Astrocyte (in vitro differentiated cells and primary cell): ENCODE measurements at regions not wholly inside any gene's neighbourhood (a gene's known extent, or its start where the extent isn't known, plus 50 kb on each side); places are given as distances from the start of the nearest gene placed in this dataset.

Source experiments
- DNase-seq: peaks from one replicate; pipeline ENCODE4 v3.0.0-alpha.2; 2010; ENCODE audit warnings: low read depth
- FAIRE-seq: peaks from 2 replicates; lab custom pipeline; 2011; peaks lifted over from hg19 to GRCh38; lab: Jason Lieb, UNC
- H2AFZ ChIP-seq: 2 replicates; pipeline ENCODE4 v1.6.0; 2012; ENCODE audit warnings: low read depth, low read length, inconsistent platforms
- H3K27ac ChIP-seq: 2 replicates; pipeline ENCODE4 v1.5.1; 2011; ENCODE audit warnings: low read depth, low read length, inconsistent platforms
- H3K27me3 ChIP-seq: 2 replicates; pipeline ENCODE4 v1.6.0; 2011; ENCODE audit warnings: low read length, inconsistent platforms; ENCODE audit not compliant: insufficient read depth
- H3K36me3 ChIP-seq: 2 replicates; pipeline ENCODE4 v1.5.1; 2011; ENCODE audit warnings: low read length, inconsistent platforms; ENCODE audit not compliant: insufficient read depth
- H3K4me1 ChIP-seq: 2 replicates; pipeline ENCODE4 v1.5.1; 2011; ENCODE audit warnings: low read length, inconsistent platforms; ENCODE audit not compliant: insufficient read depth
- H3K4me2 ChIP-seq: 2 replicates; pipeline ENCODE4 v1.6.0; 2012; ENCODE audit warnings: low read length, inconsistent platforms
- H3K4me3 ChIP-seq: 2 replicates; pipeline ENCODE4 v1.5.1; 2011; ENCODE audit warnings: low read depth, mild to moderate bottlenecking, low read length, inconsistent platforms; ENCODE audit not compliant: insufficient read depth
- H3K79me2 ChIP-seq: 2 replicates; pipeline ENCODE4 v1.6.0; 2012; ENCODE audit warnings: mild to moderate bottlenecking, low read length, inconsistent platforms; ENCODE audit not compliant: insufficient read depth
- H3K9ac ChIP-seq: 2 replicates; pipeline ENCODE4 v1.6.0; 2012; ENCODE audit warnings: mild to moderate bottlenecking, low read length, inconsistent platforms
- H3K9me3 ChIP-seq: 2 replicates; pipeline ENCODE4 v1.5.1; 2012; ENCODE audit warnings: low read depth, mild to moderate bottlenecking, low read length, inconsistent platforms; ENCODE audit not compliant: insufficient read depth
- H4K20me1 ChIP-seq: 2 replicates; pipeline ENCODE4 v1.6.0; 2012; ENCODE audit warnings: low read length, inconsistent platforms; ENCODE audit not compliant: insufficient read depth
- H3K27ac Mint-ChIP-seq: one replicate; pipeline ENCODE4 v1.8.0; 2021; ENCODE audit warnings: mild to moderate bottlenecking, mixed read lengths; ENCODE audit not compliant: unreplicated experiment
- H3K27me3 Mint-ChIP-seq: one replicate; pipeline ENCODE4 v1.8.0; 2021; ENCODE audit warnings: low read depth, mixed read lengths; ENCODE audit not compliant: unreplicated experiment
- H3K36me3 Mint-ChIP-seq: one replicate; pipeline ENCODE4 v1.8.0; 2021; ENCODE audit warnings: low read depth, mixed read lengths; ENCODE audit not compliant: unreplicated experiment
- H3K4me1 Mint-ChIP-seq: one replicate; pipeline ENCODE4 v1.8.0; 2021; ENCODE audit warnings: low read depth, mixed read lengths; ENCODE audit not compliant: unreplicated experiment
- H3K4me3 Mint-ChIP-seq: one replicate; pipeline ENCODE4 v1.8.0; 2021; ENCODE audit warnings: mild to moderate bottlenecking, moderate library complexity, mixed read lengths; ENCODE audit not compliant: unreplicated experiment
- H3K9me3 Mint-ChIP-seq: one replicate; pipeline ENCODE4 v1.8.0; 2021; ENCODE audit warnings: mild to moderate bottlenecking, mixed read lengths; ENCODE audit not compliant: unreplicated experiment
- CTCF ChIP-seq: IDR thresholded peaks from 2 replicates; pipeline ENCODE4 v1.5.1; 2011; ENCODE audit warnings: low read depth, mild to moderate bottlenecking, inconsistent platforms, low read length, moderate library complexity; ENCODE audit not compliant: insufficient read depth
- EZH2 ChIP-seq: IDR thresholded peaks from 2 replicates; pipeline ENCODE4 v1.6.1; 2012; ENCODE audit warnings: mild to moderate bottlenecking, low read length, inconsistent platforms; ENCODE audit not compliant: insufficient read depth

DNA sequence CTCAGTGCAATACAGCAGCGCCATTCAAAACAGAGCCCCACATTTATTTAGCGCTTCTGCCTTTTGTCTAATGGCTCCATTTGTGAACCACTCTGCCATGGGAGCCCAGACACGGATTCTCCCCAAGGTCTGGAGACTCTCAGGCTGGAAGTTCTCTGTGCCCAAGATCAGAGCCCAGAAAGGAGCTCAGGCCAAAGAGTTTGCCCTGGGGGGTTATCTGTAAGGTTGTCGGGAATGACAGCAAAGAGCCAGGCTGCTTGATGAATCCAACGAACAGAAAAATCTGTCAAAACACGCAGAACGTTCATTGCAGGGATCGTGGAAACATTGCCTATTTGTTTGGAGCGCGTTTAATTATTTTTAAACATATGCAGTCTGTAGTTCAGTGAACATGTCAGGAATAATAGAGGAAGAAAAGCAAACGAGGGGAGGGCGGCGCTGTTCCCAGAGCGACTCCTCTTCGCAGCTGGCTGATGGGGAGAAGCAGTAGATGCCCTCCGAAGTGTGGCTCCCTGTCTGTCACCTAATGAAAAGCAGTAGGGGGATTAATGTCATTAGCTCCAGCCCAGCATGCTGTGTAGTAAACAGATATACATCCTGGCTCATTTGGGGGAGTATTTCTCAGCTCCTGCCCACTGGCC is 464.9 kb upstream of the MPDZ start:
- Histone ChIP-seq H3K9ac (no peak overlapping the region), H3K36me3 (no peaks in the 10 kb centered on the region), H3K27me3 (no peaks in the 10 kb centered on the region), H3K9me3 (no peaks in the 10 kb centered on the region), H3K79me2 (no peaks in the 10 kb centered on the region), H3K4me1 (no peaks in the 10 kb centered on the region), H2AFZ (peak overlapping the region; percentile 10), H3K27ac (no peak overlapping the region), H4K20me1 (no peaks in the 10 kb centered on the region), H3K4me2 (no peak overlapping the region), H3K4me3 (no peak overlapping the region)
- no peak for DNase-seq
- no peak overlapping the region for H3K4me3 Mint-ChIP-seq
- no peaks in the 10 kb centered on the region for H3K36me3 Mint-ChIP-seq
- H3K4me1 Mint-ChIP-seq = no peaks in the 10 kb centered on the region
- H3K27ac Mint-ChIP-seq = no peak overlapping the region
- H3K27me3 Mint-ChIP-seq = no peaks in the 10 kb centered on the region
- TF ChIP-seq CTCF = no peak
- TF ChIP-seq EZH2 = no peak
- no peak for FAIRE-seq
- H3K9me3 Mint-ChIP-seq = no peaks in the 10 kb centered on the region

DNA sequence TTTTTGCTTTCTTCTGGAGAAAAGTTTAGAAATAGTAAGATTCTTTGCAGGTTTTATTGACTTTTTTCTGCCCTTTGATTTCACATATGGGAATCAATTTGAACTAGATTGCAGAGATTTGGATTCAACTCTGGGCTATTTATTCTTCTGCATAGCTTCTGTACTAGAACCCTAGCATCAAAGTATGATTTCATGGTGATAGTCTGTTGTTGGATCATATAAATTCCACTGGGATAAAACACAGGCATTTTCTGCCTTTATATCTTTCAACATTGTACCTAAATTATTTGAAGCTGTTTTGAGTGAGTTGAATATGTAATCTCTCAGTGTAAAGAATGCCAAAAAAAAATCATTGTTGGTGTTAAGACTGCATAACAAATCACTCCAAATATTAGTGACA is 458.4 kb upstream of the MPDZ start:
- H3K9me3 ChIP-seq = no peaks in the 10 kb centered on the region
- H3K36me3 ChIP-seq = no peaks in the 10 kb centered on the region
- no peak overlapping the region for H3K27ac ChIP-seq
- H3K27me3 Mint-ChIP-seq = peaks cover 6% of the 10 kb centered on the region
- H3K4me2 ChIP-seq = no peak overlapping the region
- no peaks in the 10 kb centered on the region for H3K4me1 Mint-ChIP-seq
- H3K4me1 ChIP-seq = no peaks in the 10 kb centered on the region
- no peaks in the 10 kb centered on the region for H4K20me1 ChIP-seq
- H3K9me3 Mint-ChIP-seq = no peaks in the 10 kb centered on the region
- no peak overlapping the region for H2AFZ ChIP-seq
- H3K4me3 Mint-ChIP-seq = no peak overlapping the region
- H3K79me2 ChIP-seq = no peaks in the 10 kb centered on the region
- no peak overlapping the region for H3K27ac Mint-ChIP-seq
- TF ChIP-seq EZH2 (no peak), CTCF (no peak)
- H3K36me3 Mint-ChIP-seq = no peaks in the 10 kb centered on the region
- no peak for FAIRE-seq
- no peak overlapping the region for H3K4me3 ChIP-seq
- DNase-seq = no peak
- H3K27me3 ChIP-seq = no peaks in the 10 kb centered on the region
- no peak overlapping the region for H3K9ac ChIP-seq

DNA sequence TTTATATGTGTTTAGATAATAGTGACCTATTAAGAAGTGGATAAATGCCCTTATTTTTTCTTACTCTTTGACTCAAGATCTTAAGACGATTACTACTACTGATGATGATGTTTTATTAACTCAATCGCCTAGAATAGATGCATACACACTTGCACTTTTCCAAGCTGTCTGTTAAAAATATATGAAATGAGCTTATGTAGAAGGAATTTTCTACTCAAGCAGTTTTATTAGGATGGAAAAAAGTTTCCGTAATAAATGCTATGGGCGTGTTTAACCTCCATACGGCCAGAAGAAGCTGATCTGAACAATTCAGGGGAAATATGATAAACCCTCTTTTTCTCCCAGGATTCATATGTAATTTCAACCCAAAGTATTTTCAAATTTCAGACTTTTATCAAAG is 455.7 kb upstream of the MPDZ start:
- H4K20me1 ChIP-seq = no peaks in the 10 kb centered on the region
- no peaks in the 10 kb centered on the region for H3K79me2 ChIP-seq
- H3K27me3 Mint-ChIP-seq = peaks cover 8% of the 10 kb centered on the region
- H3K27me3 ChIP-seq = no peaks in the 10 kb centered on the region
- H3K27ac Mint-ChIP-seq = no peak overlapping the region
- H3K4me3 ChIP-seq = no peak overlapping the region
- no peaks in the 10 kb centered on the region for H3K36me3 ChIP-seq
- H3K4me1 Mint-ChIP-seq = no peaks in the 10 kb centered on the region
- FAIRE-seq (no peak), DNase-seq (no peak)
- H2AFZ ChIP-seq = no peak overlapping the region
- H3K9me3 ChIP-seq = no peaks in the 10 kb centered on the region
- H3K4me3 Mint-ChIP-seq = no peak overlapping the region
- H3K4me2 ChIP-seq = no peak overlapping the region
- no peak for TF ChIP-seq EZH2
- TF ChIP-seq CTCF = no peak
- H3K4me1 ChIP-seq = no peaks in the 10 kb centered on the region
- peaks cover 4% of the 10 kb centered on the region for H3K9me3 Mint-ChIP-seq
- H3K27ac ChIP-seq = no peak overlapping the region
- H3K9ac ChIP-seq = no peak overlapping the region
- no peaks in the 10 kb centered on the region for H3K36me3 Mint-ChIP-seq
